Spleen (tissue), 11 donors: ENCODE measurements at regions not wholly inside any gene's neighbourhood (a gene's known extent, or its start where the extent isn't known, plus 50 kb on each side); places are given as distances from the start of the nearest gene placed in this dataset.

Experiments used
- DNase-seq: peaks from one replicate; pipeline ENCODE4 v3.0.0-alpha.2; 2020
- H3K27ac ChIP-seq, 8 donors: fragments of 200-600 bp; sonication (generic) in 7 of 8; 1 replicate in 4 of 8; 2 replicates in 4 of 8; pipeline versions ENCODE4 v1.5.0 to v1.8.0; 2016 to 2021; ENCODE audit warnings: inconsistent platforms in 4 of 8, mild to moderate bottlenecking in 4 of 8, moderate library complexity in 1 of 8
- H3K27me3 ChIP-seq, 7 donors: fragments of 200-600 bp; sonication (generic) in 6 of 7; replicated peaks in 1 of 7; 1 replicate in 4 of 7; 2 replicates in 3 of 7; pipeline versions ENCODE4 v1.5.0 to v1.8.0; 2016 to 2021; ENCODE audit warnings: inconsistent platforms in 3 of 7, mild to moderate bottlenecking in 1 of 7
- H3K36me3 ChIP-seq, 6 donors: fragments of 200-600 bp; sonication (generic) in 5 of 6; 1 replicate in 4 of 6; 2 replicates in 2 of 6; pipeline versions ENCODE4 v1.5.0 to v1.8.0; 2016 to 2021; ENCODE audit warnings: inconsistent platforms in 2 of 6
- H3K4me1 ChIP-seq, 6 donors: fragments of 200-600 bp; sonication (generic) in 5 of 6; 1 replicate in 3 of 6; 2 replicates in 3 of 6; pipeline versions ENCODE4 v1.5.0 to v1.8.0; 2016 to 2021; ENCODE audit warnings: inconsistent platforms in 3 of 6
- H3K4me3 ChIP-seq, 8 donors: fragments of 200-600 bp; sonication (generic) in 7 of 8; 1 replicate in 4 of 8; 2 replicates in 4 of 8; pipeline versions ENCODE4 v1.5.0 to v1.8.0; 2016 to 2021; ENCODE audit warnings: inconsistent platforms in 4 of 8, mild to moderate bottlenecking in 4 of 8, moderate library complexity in 2 of 8
- H3K9me3 ChIP-seq, 8 donors: fragments of 200-600 bp; sonication (generic) in 7 of 8; 1 replicate in 4 of 8; 2 replicates in 4 of 8; pipeline versions ENCODE4 v1.5.0 to v1.8.0; 2016 to 2021; ENCODE audit warnings: inconsistent platforms in 4 of 8
- CTCF ChIP-seq, 11 experiments: fragments of 200-600 bp in 7 of 11; fragments of 450-650 bp in 4 of 11; sonication (generic) in 4 of 11; IDR thresholded peaks in 8 of 11; conservative IDR thresholded peaks in 3 of 11; 1 replicate in 7 of 11; 2 replicates in 4 of 11; pipeline versions ENCODE4 v1.4.0 to v1.8.0; 2016 to 2021; ENCODE audit warnings: antibody characterized with exemption in 11 of 11, inconsistent platforms in 4 of 11, mild to moderate bottlenecking in 1 of 11
- POLR2A ChIP-seq, 3 donors: fragments of 450-650 bp; IDR thresholded peaks; one replicate each; pipeline ENCODE4 v1.5.1; 2017; ENCODE audit warnings: antibody characterized with exemption in 3 of 3, mild to moderate bottlenecking in 1 of 3
- POLR2AphosphoS5 ChIP-seq, 3 donors: sonication (generic); formaldehyde crosslinking; IDR thresholded peaks; one replicate each; pipeline ENCODE4 v1.5.1; 2017; ENCODE audit warnings: antibody characterized with exemption in 3 of 3
- WGBS, 5 donors: extraction: QIAGEN DNeasy Blood & Tissue Kit in 3 of 5; methylation state at CpG; one replicate each; pipeline versions ENCODE4 v1.1.5 to v1.1.7; 2013 to 2018; 5-methylcytosine and 5-hydroxymethylcytosine counted together
- intact Hi-C: fragments of 100-400 bp; cut with DNase I; formaldehyde crosslinking; loops from one replicate; pipeline ENCODE4 v1.15.0; 2023; ENCODE audit warnings: low total_unique reads
- donor health status: healthy with polysubstance abuse.
- donor health status: DM: no; HTN: no; CAD: no; lungs with moderate emphysema.
- donor health status: DM: no; HTN: no; CAD: no.
- donor health status: Bipolar disorder and iron deficiency.
- donor health status: healthy.
- donor health status: DM: no; HTN: no; CAD: no.
- donor health status: DM: yes; HTN: yes; CAD: no.

- H3K9me3 ChIP-seq: peaks cover 0 to 1% (median 0%) of the 10 kb centered on the region in 8 donors
- H3K4me1 ChIP-seq: no peaks in the 10 kb centered on the region
- no peak overlapping the region for H3K4me3 ChIP-seq
- 75 to 91% (median 83%) methylated on average over 2 of the region's 2 CpGs for WGBS, 5 donors
- TF ChIP-seq POLR2A (IDR thresholded peaks at IDR 0.05): no peak
- TF ChIP-seq POLR2AphosphoS5 (IDR thresholded peaks at IDR 0.05): no peak
- TF ChIP-seq CTCF (IDR thresholded peaks at IDR 0.05 in 8 of 11, conservative IDR thresholded peaks at IDR 0.05 in 3 of 11): no peak
- no peaks in the 10 kb centered on the region for H3K27me3 ChIP-seq
- no peaks in the 10 kb centered on the region for H3K36me3 ChIP-seq
- no peak for DNase-seq
- intact Hi-C loops: no loop called here
- no peak overlapping the region for H3K27ac ChIP-seq
Observed at GRCh38 chr4:95959633-95960032, 119.7 kb downstream of the PDHA2 start.

- Histone ChIP-seq H3K4me1 (no peaks in the 10 kb centered on the region), H3K27ac (no peak overlapping the region), H3K27me3 (no peaks in the 10 kb centered on the region), H3K36me3 (no peaks in the 10 kb centered on the region), H3K9me3 (peaks cover 0 to 2% (median 0%) of the 10 kb centered on the region in 8 donors), H3K4me3 (no peak overlapping the region)
- WGBS, 5 donors: 60 to 78% (median 64%) methylated on average over 3 of the region's 3 CpGs
- no peak for DNase-seq
- intact Hi-C loops: no loop called here
- no peak for TF ChIP-seq CTCF (IDR thresholded peaks at IDR 0.05 in 8 of 11, conservative IDR thresholded peaks at IDR 0.05 in 3 of 11)
- no peak for TF ChIP-seq POLR2AphosphoS5 (IDR thresholded peaks at IDR 0.05)
- TF ChIP-seq POLR2A (IDR thresholded peaks at IDR 0.05): no peak
Observed at GRCh38 chr4:95963456-95963855, 123.6 kb downstream of the PDHA2 start.

GRCh38 chr4:95979961-95980876 is 140.3 kb downstream of the PDHA2 start:
- Histone ChIP-seq H3K9me3 (peaks cover 0 to 30% (median 17%) of the 10 kb centered on the region in 8 donors), H3K4me1 (no peaks in the 10 kb centered on the region), H3K27ac (no peak overlapping the region), H3K4me3 (no peak overlapping the region), H3K36me3 (no peaks in the 10 kb centered on the region), H3K27me3 (no peaks in the 10 kb centered on the region)
- DNase-seq: no peak
- intact Hi-C loops: no loop called here
- 84 to 89% (median 86%) methylated on average over 8 to 13 of the region's 13 CpGs for WGBS, 5 donors
- no peak for TF ChIP-seq POLR2A (IDR thresholded peaks at IDR 0.05)
- TF ChIP-seq CTCF (IDR thresholded peaks at IDR 0.05 in 8 of 11, conservative IDR thresholded peaks at IDR 0.05 in 3 of 11): no peak
- no peak for TF ChIP-seq POLR2AphosphoS5 (IDR thresholded peaks at IDR 0.05)

- H3K36me3 ChIP-seq: no peaks in the 10 kb centered on the region
- intact Hi-C loops: no loop called here
- H3K9me3 ChIP-seq: peaks cover 0 to 30% (median 17%) of the 10 kb centered on the region in 8 donors
- TF ChIP-seq CTCF (IDR thresholded peaks at IDR 0.05 in 8 of 11, conservative IDR thresholded peaks at IDR 0.05 in 3 of 11): no peak
- no peak for TF ChIP-seq POLR2AphosphoS5 (IDR thresholded peaks at IDR 0.05)
- no peak for TF ChIP-seq POLR2A (IDR thresholded peaks at IDR 0.05)
- 77 to 100% (median 80%) methylated on average over 1 to 3 of the region's 3 CpGs for WGBS, 5 donors
- no peaks in the 10 kb centered on the region for H3K4me1 ChIP-seq
- H3K27ac ChIP-seq: no peak overlapping the region
- H3K4me3 ChIP-seq: no peak overlapping the region
- DNase-seq: no peak
- H3K27me3 ChIP-seq: no peaks in the 10 kb centered on the region
Observed at GRCh38 chr4:95980877-95981360, 141.0 kb downstream of the PDHA2 start.
